ENCODE measurements at regions not wholly inside any gene's neighbourhood (a gene's known extent, or its start where the extent isn't known, plus 50 kb on each side); places are given as distances from the start of the nearest gene placed in this dataset.
"Not testable (repeated sequence)": the region's sequence is repeated elsewhere in the genome, so short reads cannot be mapped to it uniquely, and the experiment has no call there.

DNA sequence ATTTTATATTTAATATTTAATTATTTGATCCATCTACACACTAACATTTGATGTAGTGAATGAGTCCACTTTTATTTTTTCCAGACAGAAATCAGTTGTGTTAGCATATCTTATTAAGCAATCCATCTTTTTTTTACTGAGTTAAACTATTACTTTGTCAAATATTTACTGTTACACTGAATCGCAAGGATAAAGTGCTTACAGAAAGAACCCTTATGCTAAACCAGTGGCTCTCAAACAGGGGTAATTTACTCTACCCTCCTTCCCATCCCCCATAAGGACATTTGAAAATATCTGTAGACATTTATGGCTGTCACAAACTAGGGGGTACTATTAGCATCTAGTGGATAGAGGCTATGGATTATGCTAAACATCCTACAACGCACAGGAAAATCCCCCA, 508.2 kb downstream of the C12orf50 start:
- DNase-seq: no peak

DNA sequence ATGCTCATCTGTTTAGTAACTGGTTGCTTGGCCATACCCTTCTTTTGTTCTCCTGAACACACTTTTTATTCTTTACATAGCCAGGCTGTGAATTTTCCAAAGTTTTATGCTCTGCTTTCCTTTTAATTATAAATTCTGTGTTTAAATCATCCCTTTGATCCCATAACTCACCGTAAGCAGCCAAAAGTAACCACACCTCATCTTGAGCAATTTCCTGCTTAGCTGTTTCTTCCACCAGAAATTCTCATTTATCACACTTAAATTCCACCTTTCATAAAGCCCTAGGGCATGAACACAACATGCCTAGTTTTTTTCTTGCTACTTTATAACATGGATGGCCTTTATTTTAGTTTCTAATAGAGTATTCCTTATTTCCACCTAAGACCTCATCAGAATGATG, 510.7 kb downstream of the C12orf50 start:
- DNase-seq: no peak

DNA sequence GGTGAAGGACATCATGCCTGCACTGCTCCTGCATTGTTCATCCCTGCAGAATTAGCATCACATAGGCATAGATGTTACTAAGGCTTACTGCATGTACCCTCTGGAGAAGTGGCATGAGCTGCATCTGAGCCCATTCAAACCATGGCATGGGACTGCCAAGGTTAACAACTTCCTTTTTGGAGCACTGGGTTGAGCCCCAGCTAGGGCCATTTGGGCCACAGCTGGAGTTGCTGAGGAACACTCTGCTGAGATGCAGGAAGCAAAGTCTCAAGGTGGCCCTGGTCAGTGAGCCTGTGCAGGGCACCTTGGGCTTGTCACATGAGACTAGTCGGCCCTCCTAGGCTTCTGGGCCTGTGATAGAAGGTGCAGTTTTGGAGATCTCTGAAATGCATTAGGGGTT, 511.2 kb downstream of the C12orf50 start:
- no peak for DNase-seq

DNA sequence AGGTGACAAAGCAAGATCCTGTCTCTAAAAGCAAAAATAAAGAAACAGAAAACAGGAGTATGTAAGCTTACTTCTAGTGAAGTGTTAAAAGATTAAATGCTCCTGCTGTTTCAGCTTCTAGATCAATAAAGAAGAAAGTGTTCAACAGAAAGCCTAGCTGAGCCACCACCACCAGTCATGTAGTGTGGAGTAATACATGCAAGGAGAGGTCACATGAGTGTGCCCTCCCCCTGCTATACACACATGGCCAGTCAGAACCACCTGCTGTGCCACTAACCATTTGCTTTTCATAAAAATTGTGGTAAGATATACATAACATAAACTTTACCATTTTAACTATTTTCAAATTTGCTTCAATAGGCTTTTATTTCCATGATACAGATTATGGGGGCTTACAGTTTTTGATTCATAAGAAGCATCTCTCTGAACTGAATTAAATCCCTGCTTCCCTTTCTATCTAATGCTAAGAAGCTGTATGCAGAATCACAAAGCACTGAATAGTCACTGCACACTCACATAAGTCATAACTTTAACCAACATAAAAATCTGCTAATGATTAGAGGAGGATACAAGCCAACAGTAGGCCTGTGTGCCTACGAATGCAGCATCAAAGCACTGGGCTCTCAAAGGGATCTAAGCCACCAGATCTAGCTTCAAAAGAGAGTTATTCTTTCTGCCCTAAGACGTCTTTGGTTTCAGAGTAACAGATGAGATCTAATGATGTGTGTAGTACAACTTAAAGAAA, 515.5 kb downstream of the C12orf50 start:
- no peak for DNase-seq

DNA sequence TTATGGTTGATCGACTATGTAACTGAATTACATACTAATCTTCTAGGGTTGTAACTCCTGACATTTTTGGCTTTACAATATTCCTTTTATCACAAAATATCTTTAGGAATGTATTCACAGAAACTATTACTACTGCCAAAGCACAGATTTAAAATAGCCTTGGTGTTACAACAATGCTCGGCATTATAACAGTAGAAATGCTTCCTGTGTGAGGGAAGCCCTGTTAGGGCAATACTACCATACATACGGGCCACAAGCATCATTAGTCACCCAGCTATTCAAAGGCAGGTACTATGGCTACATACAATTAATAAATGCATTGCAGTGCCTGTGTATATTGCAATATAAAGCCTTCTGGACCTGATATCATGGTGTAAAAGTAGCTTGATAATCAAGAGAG, 517.8 kb downstream of the C12orf50 start:
- DNase-seq: no peak

DNA sequence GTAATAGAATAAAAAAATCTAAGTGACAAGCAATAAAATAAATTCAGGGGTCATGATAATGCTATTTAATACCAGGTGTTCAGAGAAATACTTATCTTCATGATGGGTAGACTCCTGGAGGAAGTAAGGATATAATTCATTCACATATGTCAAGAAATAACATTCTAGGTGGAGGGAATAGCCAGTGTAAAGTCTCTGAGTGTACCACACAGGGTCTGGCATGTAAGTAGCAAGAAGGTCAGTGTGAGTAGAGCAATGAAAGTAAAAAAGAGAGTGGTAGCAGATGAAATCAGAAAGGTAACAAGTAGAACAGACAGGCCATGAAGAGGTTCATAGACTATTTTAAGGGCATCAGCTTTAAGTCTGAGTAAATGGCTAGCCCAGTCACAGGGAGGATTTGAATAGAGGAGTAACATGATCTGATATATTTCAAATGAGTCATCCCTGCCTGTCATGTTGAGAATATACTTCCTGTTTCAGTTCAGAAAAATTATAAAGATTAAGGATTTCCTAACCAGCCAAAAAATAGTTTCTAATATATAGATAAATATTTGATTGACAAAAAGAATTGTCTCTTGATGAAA, 519.9 kb downstream of the C12orf50 start:
- no peak for DNase-seq

DNA sequence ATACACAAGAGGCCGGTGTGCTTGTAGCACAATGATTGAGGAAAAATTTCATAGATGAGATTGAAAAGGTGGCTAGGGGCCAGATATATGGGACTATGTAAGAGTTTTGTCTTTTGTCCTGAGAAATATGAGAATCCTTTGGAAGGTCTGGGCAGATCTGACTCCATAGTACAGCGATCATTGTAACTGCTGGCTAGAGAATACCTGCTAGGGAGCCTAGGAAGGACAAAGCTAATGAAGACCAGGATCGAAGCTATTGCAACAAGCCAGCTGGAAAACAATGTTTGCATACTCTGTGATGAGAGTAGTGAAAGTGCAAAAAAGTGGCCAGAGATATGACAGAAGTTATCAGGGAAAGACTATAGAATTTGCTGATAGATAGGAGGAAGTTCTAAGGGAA, 537.6 kb downstream of the C12orf50 start:
- DNase-seq: no peak

DNA sequence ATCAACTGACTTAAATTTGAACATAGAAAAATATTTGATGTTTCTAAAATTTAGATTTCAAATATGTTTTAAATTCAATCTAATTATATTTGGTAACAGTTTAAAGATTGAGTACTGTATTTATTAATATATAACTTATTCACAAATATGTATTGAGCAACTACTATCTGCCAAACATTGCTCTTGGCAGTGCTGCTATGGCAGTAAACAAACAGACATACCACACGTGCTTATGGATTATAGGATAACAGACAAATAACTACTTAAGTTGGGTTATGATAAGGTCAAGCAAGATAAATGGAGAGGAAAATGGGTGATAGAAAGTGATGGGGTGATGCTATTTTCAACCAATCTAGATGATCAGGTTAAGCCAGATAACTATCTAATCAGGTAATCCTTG, 538.1 kb downstream of the C12orf50 start:
- DNase-seq: no peak

DNA sequence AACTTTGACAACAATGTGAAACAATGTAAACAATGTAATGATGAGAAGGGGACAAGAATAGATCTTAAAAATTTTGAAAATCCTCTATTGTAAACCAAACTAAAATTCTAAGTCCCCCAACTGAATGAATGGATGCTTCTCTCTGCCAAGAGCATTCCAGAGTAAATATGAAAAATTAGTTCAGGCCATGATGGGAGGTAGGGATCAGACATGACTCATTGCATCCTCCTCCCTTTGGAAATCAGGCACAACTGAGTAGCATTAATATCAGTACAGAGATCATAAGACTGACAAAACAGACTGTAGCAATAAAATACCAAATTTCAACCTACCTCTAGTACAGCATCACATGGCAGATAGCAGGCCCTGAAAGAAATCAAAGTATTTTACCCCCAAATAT, 559.9 kb downstream of the C12orf50 start:
- no peak for DNase-seq

DNA sequence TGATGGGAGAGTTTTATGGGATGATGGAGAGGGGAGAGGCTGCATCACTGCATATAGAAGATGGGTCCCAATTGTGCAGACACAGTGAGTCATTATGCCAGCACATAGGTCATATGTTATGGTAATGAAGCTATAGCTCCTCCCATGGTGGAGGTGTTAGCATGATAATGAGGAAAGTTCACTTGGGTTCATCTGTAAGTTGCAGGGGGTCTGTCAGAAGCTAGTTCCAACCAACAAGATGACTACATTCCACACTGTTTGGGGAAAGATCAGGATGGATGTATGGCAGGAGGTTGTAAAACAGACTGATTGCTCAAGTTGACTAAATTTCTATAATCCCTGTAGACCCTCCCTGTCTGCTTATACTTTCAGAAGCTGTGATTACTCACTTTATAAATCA, 561.3 kb downstream of the C12orf50 start:
- DNase-seq: no peak

DNA sequence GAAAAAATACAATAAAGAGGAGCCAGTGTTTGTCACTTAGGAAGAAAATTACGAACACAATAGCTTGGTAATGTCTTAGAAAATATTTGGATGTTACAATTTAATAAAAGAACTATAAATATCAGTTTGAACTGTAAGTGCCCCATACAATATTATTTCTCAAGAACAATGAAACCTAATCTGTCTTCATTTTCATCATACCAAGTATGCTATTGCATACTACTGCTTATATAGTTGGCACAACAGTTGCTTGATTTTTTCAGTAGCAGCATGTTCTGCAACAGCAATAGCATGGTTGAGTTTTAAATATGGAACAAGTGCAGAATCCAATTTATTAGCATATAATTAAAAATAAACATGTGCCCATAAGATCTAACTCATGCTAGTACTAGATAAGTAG, 564.6 kb downstream of the C12orf50 start:
- DNase-seq: no peak

DNA sequence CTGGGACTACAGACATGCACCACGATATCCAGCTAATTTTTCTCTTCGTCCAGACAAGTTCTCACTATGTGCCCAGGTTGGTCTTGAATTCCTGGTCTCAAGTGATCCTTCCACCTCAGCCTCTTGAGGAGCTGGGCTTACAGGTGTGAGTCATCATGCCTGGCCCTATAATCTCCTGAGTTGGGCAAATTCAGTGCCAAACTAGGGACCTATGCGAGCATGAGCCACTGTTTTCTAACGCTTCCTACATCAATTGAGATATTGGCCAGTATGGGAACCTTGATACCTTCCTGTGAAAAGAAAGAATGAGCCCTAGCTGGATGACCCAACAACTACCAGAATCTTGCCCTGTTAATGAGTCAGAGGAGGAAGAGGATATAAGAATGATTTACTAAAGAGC, 585.2 kb downstream of the C12orf50 start:
- DNase-seq: no peak

DNA sequence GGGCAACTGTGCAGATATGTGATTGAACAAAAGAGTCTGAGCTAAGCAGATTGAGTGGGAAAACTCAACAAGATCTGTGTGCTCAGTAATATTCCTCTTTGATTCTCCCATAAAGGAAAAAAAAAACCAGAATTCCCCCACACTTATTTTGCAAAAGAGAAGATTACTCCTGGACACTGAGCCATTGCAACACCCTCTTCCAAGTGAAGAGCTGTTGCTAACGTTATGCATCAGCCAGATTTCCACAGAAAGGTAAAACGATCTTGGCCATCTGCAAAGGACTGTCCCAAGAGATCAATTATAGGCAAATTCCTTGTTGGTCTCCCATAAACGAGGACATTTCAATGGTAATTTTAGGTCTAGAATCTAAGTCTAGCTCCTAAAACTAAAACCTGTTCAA, 587.7 kb downstream of the C12orf50 start:
- DNase-seq: no peak

DNA sequence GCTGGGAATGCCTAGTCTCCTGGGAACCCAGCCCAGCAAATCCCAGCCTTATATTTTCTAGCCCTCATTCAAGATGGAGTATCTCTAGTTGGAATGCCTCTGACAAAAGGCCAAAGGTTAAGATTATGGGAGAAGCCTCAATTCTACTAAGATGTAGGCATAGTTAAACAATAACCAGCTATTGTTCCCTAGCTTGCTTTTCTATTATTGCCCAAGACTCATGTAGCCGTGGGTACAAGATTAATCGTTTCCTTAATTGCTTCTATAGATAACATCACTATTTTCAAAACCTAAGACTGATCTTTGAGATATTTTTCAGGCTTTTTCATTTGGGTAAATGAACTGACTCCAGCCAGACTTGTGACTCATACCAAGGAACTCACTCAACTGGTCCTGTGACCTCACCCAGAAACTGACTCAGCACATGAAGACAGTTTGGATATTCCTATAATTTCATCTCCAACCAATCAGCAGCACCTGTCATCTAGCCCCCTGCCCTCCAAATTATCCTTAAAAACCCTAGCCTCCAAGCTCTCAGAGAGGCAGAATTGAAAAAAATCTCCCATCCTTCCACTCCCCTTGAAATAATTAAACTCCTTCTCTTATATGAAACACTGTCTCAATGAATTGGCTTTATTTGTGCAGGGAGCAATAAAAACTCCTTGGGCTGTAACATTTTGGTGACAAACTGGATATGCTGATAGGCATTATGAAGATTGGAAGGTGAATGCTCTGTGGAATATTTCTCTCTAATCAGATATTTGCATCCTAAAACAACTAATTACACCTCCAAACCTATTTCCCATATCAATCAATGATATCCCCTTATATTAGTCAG, 589.0 kb downstream of the C12orf50 start:
- no peak for DNase-seq

DNA sequence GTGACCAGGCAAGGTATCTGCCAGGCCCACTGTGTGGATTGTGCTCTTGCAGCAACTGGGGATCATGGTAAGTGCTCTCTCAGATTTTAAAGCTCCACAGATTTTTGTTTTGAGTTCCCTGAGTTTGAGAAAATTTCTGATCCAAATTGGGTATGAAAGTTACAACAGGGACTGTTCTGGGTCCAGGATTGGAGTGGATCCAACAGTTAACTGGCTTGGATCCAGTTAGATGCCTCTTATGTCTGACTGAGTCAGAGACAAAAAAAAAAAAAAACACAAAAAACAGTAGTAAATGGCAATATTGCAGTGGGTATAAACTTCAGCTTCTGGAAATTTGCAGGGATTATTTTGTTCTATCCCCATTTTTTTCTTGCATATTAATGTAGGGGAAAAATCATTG, 598.8 kb downstream of the C12orf50 start:
- DNase-seq: no peak

DNA sequence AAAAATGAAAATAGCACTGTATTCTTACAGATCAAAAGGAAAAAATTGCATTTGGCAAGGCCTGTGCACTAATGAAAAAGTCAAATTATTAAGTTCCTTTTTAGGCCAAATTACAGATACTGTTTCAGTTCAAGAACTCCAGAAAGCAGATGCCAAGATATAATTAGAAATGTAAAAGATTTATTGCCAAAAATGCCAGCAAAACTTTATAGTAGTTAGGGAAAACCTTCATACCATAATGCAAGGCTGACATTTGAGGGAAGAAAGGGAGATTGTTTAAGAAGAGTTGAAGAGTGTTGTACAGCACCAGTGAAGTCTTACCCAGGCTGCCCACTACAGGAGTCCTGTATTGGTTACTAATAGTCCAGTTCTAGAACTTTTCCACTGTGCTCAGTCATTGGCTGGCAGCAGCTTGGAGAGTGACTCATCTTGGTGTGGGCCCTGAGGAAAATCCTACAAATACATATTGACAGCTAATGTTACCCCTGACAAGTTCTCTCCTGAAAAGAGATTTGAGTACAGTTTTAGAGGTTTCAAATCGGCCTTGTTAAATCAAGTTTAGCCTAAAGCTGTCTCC, 600.4 kb downstream of the C12orf50 start:
- DNase-seq: no peak

DNA sequence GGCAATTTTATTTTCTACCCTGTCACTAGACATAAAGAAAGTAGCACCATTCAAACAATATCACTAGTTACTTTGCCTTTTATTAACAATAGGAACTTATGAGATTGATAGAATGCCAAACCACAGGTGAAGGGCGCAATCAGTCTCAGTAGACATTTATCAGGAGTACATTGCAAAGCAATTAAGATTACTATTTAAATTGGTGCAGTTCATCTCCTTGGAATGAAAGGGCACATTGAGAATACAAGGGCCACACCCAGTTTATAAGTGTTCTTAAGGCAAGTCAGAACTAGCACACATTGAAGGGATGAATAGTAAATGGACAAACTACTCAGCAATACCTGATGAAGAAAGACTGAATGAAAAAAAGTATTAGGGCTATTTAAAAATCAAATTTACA, 601.4 kb downstream of the C12orf50 start:
- no peak for DNase-seq

DNA sequence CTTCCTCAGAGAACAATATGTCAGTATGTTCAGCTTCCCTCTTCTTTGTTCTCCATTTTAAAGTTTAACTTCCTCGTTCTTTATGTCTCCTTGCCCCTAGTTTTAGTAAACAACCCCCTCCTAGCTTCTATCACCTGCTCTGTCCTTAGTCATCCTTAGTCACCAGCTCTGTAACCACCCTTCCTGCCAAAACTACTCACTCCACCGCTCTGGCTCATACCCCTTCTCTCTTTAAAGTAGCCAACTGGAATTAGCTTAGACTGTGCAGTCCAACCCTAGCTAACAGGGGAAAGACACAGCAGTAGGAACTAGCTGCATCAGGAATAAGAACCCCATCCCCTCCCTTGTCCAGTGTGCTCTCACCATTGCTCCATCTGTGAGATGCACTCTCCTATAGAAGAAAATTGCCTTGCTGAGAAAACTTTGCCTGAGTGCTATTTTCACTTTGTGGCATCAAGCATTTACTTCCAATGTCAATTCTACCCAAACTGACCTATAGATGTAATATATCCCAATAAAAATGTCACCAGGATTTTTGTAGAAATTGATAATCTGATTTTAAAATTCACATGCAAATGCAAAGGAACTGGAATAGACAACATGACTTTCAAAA, 603.2 kb downstream of the C12orf50 start:
- DNase-seq: no peak

DNA sequence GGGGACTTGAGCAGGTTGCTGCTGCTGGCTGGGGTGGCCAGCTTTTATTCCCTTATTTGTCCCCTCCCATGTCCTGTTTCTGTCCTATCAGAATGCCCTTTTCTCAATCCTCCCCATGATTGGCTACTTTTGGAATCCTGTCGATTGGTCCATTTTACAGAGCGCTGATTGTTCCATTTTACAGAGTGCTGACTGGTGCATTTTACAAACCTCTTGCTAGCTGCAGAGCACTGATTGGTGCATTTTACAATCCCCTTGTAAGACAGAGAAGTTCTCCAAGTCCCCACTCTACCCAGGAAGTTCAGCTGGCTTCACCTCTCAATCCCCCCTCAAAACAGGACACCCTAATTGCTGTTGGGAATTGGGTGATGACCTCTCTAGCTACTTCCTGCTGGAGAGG, 608.0 kb downstream of the C12orf50 start:
- DNase-seq: not testable (repeated sequence)

DNA sequence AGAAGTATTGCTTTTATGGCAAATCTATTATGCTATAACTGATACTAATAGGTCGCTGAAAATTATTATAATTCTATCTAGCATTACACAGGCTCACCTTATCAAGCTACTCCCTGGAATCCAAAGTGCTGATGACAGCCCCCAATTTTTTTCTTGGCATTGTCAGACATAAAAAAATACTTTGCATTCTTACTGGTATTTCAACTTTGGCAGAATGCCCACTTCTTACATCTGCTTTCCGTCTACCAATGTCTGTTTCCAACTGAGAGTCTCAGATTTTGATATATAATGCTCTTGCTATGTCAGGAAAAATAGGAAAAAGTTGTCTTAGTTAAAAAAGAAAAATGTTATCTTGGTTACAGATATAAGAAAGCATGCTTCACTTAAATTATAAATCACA, 615.4 kb downstream of the C12orf50 start:
- DNase-seq: no peak

DNA sequence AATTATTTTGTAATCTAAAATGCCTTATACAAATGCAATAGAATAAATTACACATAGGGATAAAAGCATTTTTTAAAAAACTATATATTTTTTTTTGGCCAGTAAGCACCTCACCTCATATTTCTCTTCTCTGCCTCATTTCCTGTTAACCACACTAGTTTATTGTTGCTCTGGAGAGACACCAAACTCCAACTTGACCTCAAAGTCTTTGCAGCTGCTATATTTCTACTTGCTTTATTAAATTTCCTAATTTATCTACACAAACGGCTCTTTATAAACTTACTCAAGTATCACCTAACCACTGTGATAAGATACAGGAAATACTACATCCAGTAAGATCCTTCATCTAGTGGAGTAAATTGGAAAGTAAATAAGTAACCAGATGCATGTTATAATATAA, 622.3 kb downstream of the C12orf50 start:
- no peak for DNase-seq

DNA sequence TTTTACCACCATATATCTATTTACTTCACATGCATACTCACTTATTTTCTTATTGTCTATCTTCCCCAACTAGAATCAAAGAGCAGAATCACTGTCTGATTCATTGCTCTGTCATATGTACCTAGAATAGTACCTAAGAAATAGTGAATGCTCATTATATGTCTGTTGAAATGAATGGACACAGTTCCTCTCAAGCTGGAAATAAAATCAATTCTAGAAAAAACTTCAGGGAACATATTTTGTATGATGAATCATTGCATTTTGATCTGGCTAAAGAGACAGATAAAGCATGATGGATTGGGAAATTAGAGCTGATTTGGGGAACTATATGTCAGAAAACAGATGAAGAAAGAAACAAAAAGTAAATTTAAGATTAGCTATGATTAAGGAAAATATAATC, 623.3 kb downstream of the C12orf50 start:
- DNase-seq: no peak

DNA sequence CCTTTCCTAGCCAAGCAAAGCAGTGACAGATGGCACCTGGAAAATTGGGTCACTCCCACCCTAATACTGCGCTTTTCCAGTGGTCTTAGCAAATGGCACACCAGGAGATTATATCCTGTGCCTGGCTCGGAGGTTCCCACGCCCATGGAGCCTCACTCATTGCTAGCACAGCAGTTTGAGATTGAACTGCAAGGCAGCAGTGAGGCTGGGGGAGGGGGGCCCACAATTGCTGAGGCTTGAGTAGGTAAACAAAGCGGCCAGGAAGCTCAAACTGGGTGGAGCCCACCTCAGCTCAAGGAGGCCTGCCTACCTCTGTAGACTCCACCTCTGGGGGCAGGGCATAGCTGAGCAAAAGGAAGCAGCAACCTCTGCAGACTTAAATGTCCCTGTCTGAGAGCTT, 635.0 kb downstream of the C12orf50 start:
- DNase-seq: not testable (repeated sequence)

Data from NCI-H2081 treated with DMSO at 0.1 percent for 48 hours (cell line).